Spleen (tissue), 7 donors: ENCODE measurements at regions not wholly inside any gene's neighbourhood (a gene's known extent, or its start where the extent isn't known, plus 50 kb on each side); places are given as distances from the start of the nearest gene placed in this dataset.

Source experiments
- CTCF ChIP-seq, 11 experiments: fragments of 200-600 bp in 7 of 11; fragments of 450-650 bp in 4 of 11; sonication (generic) in 4 of 11; IDR thresholded peaks in 8 of 11; conservative IDR thresholded peaks in 3 of 11; 1 replicate in 7 of 11; 2 replicates in 4 of 11; pipeline versions ENCODE4 v1.4.0 to v1.8.0; 2016 to 2021; ENCODE audit warnings: antibody characterized with exemption in 11 of 11, inconsistent platforms in 4 of 11, mild to moderate bottlenecking in 1 of 11
- POLR2A ChIP-seq, 3 donors: fragments of 450-650 bp; IDR thresholded peaks; one replicate each; pipeline ENCODE4 v1.5.1; 2017; ENCODE audit warnings: antibody characterized with exemption in 3 of 3, mild to moderate bottlenecking in 1 of 3
- donor health status: DM: no; HTN: no; CAD: no; lungs with moderate emphysema.
- donor health status: DM: no; HTN: no; CAD: no.
- donor health status: DM: no; HTN: no; CAD: no.

GRCh38 chr2:3958969-3959368 lies 255.6 kb downstream of the DCDC2C start:
- TF ChIP-seq CTCF (IDR thresholded peaks at IDR 0.05 in 8 of 11, conservative IDR thresholded peaks at IDR 0.05 in 3 of 11) (no peak), POLR2A (IDR thresholded peaks at IDR 0.05) (no peak)
